ENCODE measurements at regions not wholly inside any gene's neighbourhood (a gene's known extent, or its start where the extent isn't known, plus 50 kb on each side); places are given as distances from the start of the nearest gene placed in this dataset.

GRCh38 chr4:41458689-41459088, 79.3 kb upstream of the LIMCH1 start:
- H3K36me3 Mint-ChIP-seq (ENCODE audit: insufficient read depth, unreplicated experiment): no peaks in the 10 kb centered on the region
- no TSS peak for BruUV-seq (replicated peaks)
- no peaks in the 10 kb centered on the region for H3K9me3 Mint-ChIP-seq (ENCODE audit: low read depth, unreplicated experiment)
- H3K27ac Mint-ChIP-seq (ENCODE audit: unreplicated experiment): no peak overlapping the region
- TF ChIP-seq CTCF (IDR thresholded peaks at IDR 0.05; ENCODE audit: unreplicated experiment): no peak
- DNase-seq: no peak
- intact Hi-C loops (cut with micrococcal nuclease; ENCODE audit: unreplicated experiment): no loop called here
- CTCF ChIA-PET: no interaction called here
- no peak overlapping the region for H3K4me3 Mint-ChIP-seq (ENCODE audit: low read depth, unreplicated experiment)
- no peaks in the 10 kb centered on the region for H3K27me3 Mint-ChIP-seq (ENCODE audit: unreplicated experiment)
- H3K4me1 Mint-ChIP-seq (ENCODE audit: low read depth, unreplicated experiment): peaks cover 30% of the 10 kb centered on the region

- no TSS peak for BruUV-seq (replicated peaks)
- Mint-ChIP-seq H3K27me3 (ENCODE audit: unreplicated experiment) (no peaks in the 10 kb centered on the region), H3K4me3 (ENCODE audit: low read depth, unreplicated experiment) (no peak overlapping the region), H3K9me3 (ENCODE audit: low read depth, unreplicated experiment) (no peaks in the 10 kb centered on the region), H3K4me1 (ENCODE audit: low read depth, unreplicated experiment) (peaks cover 14% of the 10 kb centered on the region), H3K27ac (ENCODE audit: unreplicated experiment) (no peak overlapping the region), H3K36me3 (ENCODE audit: insufficient read depth, unreplicated experiment) (no peaks in the 10 kb centered on the region)
- intact Hi-C loops (cut with micrococcal nuclease; ENCODE audit: unreplicated experiment): no loop called here
- CTCF ChIA-PET: no interaction called here
- no peak for DNase-seq
- no peak for TF ChIP-seq CTCF (IDR thresholded peaks at IDR 0.05; ENCODE audit: unreplicated experiment)
These were observed 77.3 kb upstream of the LIMCH1 start for GRCh38 chr4:41460641-41461040.

GRCh38 chr4:41461780-41462307, 76.1 kb upstream of the LIMCH1 start:
- Mint-ChIP-seq H3K36me3 (ENCODE audit: insufficient read depth, unreplicated experiment) (no peaks in the 10 kb centered on the region), H3K4me1 (ENCODE audit: low read depth, unreplicated experiment) (peaks cover 14% of the 10 kb centered on the region), H3K9me3 (ENCODE audit: low read depth, unreplicated experiment) (no peaks in the 10 kb centered on the region), H3K27me3 (ENCODE audit: unreplicated experiment) (no peaks in the 10 kb centered on the region), H3K27ac (ENCODE audit: unreplicated experiment) (no peak overlapping the region), H3K4me3 (ENCODE audit: low read depth, unreplicated experiment) (no peak overlapping the region)
- BruUV-seq (replicated peaks): no TSS peak
- TF ChIP-seq CTCF (IDR thresholded peaks at IDR 0.05; ENCODE audit: unreplicated experiment): no peak
- CTCF ChIA-PET: no interaction called here
- DNase-seq: no peak
- intact Hi-C loops (cut with micrococcal nuclease; ENCODE audit: unreplicated experiment): no loop called here

GRCh38 chr4:41465146-41465761, 72.7 kb upstream of the LIMCH1 start:
- DNase-seq: no peak
- H3K27ac Mint-ChIP-seq (ENCODE audit: unreplicated experiment): no peak overlapping the region
- no peak overlapping the region for H3K4me3 Mint-ChIP-seq (ENCODE audit: low read depth, unreplicated experiment)
- no peaks in the 10 kb centered on the region for H3K27me3 Mint-ChIP-seq (ENCODE audit: unreplicated experiment)
- CTCF ChIA-PET: no interaction called here
- H3K36me3 Mint-ChIP-seq (ENCODE audit: insufficient read depth, unreplicated experiment): no peaks in the 10 kb centered on the region
- intact Hi-C loops (cut with micrococcal nuclease; ENCODE audit: unreplicated experiment): no loop called here
- H3K4me1 Mint-ChIP-seq (ENCODE audit: low read depth, unreplicated experiment): peaks cover 13% of the 10 kb centered on the region
- no peak for TF ChIP-seq CTCF (IDR thresholded peaks at IDR 0.05; ENCODE audit: unreplicated experiment)
- no TSS peak for BruUV-seq (replicated peaks)
- no peaks in the 10 kb centered on the region for H3K9me3 Mint-ChIP-seq (ENCODE audit: low read depth, unreplicated experiment)
